ENCODE measurements at regions not wholly inside any gene's neighbourhood (a gene's known extent, or its start where the extent isn't known, plus 50 kb on each side); places are given as distances from the start of the nearest gene placed in this dataset.
A peak's percentile ranks its signal among the peaks of the same experiment; 100 is the strongest.

DNA sequence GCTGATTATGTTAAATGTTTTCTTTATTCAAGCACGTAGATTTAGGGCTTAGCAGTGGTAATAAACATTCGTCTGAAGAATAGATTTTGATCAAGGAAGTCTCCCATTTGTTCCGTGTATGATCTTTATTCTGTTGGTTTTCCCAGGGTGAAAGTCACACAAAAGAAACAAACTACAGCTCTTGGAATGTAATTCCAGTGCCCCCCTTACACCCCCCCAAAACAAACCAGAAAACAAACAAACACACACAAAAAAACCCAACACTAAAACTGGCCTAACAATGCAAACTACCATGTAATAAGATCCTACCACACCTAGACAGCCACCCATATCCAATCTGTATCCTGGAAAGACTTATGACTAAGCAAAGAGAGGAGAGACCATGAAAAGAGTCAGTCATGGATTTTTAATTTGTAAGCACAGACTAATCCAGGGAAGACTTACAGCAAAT lies 196.2 kb upstream of the ELL2 start:
- DNase-seq = no peak

DNA sequence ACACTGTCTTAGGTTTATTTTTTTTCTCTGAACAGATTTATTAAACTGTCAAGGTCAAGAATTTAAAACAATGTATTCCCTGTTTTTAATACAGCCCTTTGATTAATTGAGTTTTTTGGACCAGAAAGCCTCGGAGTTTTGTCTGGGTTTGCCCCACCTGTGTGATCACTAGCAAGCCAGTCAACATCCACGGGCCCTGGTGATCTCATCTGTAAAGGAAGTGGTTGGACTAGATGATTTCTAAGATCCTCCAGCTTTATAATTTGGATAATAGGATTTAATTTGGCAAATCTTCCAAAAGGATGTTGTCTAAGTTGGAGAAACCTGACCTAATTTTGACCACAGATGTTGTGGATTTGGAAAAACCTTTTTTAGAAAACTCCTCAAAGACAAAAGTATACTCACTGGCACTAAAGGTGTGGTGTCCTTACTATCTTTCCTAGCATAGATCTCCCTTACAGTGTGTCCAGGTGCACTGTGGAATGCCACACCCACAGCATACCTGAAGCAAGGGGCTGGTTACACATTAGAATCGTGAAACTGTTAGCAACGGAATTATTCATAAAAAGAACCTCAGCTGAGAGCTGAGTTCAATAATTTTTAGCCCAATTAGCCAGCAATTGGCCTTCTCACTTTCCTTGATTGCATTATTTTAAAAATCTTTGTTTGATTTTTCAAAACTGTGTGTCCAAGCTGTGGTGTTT lies 195.6 kb upstream of the ELL2 start:
- no peak for DNase-seq

DNA sequence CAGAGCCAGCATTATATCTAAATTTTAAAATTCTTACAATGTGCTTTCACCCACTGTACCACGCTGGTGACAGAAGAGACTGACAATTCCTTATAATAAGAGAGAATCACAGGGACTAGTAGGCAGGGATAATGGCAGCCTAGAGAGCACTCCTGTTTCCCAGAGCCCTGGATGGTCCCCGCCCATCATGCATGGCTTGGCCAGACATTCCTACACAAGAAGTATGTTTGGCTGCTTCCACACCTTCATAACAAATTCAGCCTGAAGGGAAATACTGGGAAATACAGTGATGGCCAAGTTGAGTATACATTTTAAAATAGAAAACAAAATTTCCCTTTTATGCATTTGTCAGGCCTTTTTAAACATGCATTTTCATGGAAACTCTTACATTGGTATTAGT lies 193.5 kb upstream of the ELL2 start:
- DNase-seq = no peak

DNA sequence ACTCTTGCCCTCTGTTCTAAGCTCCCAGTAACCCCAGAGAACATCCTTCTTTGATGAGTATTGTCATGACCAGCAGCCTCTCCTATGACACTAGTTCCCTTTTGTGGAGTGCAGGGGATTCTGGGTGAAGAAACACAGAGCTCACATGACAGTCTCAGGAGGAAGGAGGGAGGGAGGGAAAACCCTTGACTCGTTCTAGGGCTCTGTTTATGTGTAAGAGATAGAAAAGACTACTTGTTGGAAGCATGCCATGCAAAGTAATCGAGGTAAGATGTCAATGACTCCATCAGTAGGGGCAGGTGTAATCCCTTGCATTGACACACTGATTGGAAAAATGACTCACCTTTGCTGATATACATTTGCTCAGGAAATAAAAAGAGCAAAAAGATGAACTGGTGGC lies 190.2 kb upstream of the ELL2 start:
- peak in 1 of 5 experiments; percentile 1 for DNase-seq

DNA sequence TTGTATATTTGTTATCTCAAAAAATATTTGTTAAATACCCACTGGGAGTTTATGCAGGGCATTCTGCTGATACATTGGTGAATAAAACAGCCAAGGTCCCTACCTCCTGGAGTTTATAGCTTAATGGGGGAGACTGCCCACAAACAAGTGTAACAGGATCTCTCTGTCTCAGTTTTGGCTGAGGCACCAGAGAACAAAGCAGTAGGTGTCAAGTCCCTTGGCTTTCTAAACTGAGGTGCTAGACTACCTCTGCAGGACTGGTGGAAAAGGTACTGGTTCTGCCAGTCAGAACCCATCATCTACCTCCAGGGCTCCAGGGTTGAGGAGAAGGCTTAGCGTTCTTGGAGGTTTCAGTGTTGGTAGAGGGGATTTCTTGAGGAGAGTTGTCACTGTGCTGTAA lies 188.4 kb upstream of the ELL2 start:
- no peak for DNase-seq

DNA sequence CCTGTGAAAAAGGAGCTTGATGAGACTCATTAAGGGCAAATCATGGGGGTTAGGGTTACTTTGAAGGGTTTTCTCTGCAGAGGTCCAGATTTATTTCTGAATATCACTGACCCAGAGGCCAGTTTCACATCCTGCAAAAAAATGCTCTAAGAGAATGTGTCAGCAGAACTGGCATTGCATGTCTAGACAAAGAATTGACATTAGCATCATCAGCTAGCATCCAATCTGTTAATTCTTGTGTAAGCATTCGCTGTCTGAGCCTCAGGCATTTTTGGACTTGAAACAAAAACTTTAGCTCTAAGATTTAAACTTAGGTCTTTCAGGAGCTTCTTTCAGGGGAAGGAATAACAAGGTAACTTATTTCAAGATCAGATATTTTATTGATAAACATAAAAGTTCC lies 187.9 kb upstream of the ELL2 start:
- DNase-seq = no peak

DNA sequence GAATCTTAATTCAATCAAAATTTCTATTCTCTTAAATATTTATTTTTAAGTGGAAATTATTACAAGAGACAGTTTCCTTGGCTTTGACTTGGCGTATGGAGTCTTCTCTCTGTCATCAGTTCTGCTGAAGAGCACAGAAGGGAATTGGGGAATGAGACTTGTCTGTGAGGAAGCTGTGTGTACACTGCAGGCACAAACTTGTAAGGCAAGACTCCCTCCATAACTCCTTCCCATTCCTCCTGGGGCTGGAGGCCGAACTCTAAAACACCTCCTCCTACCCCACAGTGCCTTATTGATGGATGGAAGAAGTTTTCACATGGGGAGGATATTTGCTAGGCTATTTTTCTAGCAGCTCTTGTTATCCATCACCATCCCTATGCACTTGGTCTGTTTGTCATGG lies 187.4 kb upstream of the ELL2 start:
- DNase-seq = no peak

DNA sequence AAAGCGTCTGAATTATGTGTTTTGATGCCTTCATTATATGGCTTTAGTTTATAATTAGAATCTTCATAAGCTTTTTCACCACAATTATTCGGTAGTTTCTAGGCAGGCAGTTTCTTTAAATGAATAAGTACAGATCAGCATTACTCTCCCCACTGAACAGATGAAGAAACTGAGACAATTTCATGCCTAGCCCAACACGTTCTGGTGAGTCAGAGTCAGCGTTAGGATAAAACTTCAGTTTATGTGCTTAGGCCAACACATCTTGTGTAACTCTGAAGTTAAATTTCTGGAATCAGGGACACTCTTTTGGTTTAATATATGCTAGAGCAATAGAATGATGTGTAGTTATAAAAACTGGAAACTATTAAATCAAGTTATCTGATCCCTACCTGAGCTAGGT lies 186.7 kb upstream of the ELL2 start:
- no peak for DNase-seq

DNA sequence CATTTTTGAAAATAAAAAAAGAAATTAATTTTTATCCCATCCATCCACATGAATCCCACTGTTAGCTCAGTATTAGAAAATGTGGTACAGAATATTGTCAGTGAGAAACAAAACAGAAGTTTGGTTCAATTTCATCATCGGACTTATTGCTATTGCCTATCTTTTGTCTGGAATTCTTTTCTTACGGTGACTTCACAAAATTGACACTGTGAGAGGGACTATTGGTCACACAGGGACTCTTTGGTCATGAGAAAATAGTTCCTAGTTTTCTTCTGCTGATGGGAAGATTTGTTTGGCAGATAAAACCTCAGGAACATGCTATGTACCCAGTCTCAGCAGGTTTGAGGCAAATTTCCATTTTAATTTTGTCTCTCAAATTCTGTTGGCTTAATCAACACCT lies 186.2 kb upstream of the ELL2 start:
- no peak for DNase-seq

DNA sequence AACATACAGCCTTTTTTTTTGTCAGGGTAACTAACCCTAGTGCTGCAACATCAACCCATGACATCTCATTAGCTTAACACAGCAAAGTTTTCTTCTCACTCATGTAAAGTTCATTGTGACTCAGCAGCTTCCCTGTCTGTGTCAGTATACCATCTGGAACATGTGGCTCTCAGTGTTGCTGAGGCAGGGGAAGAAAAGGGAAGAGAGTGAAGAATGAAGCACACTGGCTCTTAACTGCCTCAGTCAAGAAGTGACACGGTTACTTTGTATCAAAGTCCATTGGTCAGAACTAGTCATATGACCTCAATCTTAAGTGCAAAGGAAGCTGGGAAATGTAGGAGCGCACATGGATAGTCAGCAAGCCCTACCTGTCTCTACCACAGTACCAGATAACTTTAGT lies 185.0 kb upstream of the ELL2 start:
- DNase-seq = peak in 1 of 5 experiments; percentile 52

DNA sequence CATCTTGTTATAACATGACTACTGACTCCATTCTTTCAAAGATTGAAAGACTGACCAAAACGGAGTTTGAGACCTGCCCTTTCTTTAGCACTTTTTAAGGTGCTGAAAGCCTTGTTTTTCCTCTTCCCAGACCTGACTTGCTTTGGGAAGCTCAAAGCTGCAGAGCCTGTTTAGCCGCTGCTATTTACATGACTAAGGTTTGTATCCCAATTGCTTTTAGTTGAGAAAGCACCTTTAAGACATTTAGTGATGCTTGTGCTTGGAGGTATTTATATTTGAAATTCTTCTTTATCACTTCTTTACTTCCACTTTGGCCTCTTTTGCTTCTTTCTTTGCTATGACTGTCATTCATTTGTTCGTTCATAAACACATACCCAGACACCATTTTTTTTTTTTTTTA lies 182.6 kb upstream of the ELL2 start:
- DNase-seq = no peak

DNA sequence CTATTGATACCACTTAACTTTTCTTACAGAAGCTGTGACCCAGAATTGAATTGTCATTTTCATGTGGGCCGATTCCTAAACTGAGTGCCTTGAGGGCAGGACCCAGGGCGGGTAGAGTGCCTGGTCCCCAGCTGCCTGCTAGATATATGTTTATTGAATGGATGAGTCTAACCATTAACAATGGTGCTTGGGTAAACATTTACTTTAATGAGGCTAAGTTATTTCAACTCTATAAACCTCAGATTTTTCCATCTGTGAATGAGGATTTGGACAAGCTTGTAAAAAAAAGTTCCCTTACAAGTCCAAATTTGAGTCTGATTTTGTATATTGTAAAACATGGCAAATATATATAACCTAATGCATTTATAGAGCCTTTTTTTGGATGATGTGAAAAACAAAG lies 181.8 kb upstream of the ELL2 start:
- no peak for DNase-seq

DNA sequence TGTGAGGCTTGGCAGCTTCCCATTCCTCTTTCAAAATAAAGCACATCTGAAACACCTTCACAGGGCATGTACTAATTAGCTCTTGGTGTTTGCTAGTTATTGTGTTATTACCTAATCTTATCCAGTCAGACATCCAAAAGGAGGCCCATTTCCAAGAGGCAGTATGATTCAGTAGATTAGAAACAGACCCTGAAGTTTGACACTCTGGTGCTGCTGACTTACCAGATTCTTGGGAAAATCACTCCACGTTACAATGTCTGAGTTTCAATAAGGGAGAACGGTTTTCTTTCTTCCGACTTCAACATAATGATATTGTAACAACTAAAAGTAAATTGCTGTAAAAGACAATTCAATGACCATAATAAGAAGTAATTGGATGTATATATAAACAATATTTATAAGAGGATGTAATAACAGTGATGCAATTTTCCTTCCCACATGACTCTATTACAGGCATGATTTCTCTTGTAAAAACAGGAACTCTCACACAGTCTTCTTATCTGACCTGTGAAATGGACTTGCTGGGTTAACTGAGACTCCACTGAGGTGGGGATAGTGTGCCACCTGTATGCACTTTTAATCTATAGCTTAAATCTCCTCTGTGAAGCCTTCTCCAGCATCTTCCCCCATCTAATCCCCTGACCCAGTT lies 181.3 kb upstream of the ELL2 start:
- no peak for DNase-seq

DNA sequence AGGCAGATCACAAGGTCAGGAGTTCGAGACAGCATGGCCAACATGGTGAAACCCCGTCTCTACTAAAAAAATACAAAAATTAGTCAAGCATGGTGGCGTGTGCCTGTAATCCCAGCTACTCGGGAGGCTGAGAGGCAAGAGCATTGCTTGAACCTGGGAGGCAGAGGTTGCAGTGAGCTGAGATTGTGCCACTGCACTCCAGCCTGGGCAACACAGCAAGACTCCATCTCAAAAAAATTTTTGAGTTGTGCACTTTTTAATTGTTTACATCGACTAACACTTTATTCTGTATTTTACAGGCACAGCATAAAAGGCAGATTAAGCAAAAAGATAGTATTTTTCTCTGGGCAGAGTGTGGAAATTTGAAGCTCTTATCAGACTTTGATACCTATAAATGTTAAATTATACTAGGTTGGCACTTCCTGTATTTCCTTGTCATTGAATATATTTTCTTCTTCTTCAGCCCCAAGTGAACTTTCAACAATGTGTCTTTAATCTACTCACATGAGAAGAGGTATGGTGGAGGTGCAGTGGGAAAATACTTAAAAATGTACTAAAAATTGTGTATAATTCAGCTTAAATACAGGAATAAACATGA lies 180.6 kb upstream of the ELL2 start:
- DNase-seq = no peak

DNA sequence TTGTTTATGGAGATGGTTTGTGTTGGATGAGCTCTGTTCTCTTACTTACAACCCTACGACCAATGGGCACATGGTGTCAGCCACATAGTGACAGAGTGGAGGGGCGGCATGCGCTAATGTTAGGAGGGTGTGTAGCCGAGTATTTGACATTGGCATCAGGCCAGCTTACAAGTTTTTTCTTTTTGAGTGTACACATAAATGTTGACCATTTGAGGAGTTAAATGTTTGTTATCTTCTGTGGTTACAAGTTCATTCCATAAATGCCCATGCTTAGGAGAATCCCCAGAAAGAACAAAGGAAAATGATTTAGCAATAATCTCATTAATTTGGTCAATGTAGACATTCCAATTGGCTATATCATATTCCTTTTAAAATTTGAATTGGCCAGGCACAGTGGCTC lies 180.1 kb upstream of the ELL2 start:
- no peak for DNase-seq

DNA sequence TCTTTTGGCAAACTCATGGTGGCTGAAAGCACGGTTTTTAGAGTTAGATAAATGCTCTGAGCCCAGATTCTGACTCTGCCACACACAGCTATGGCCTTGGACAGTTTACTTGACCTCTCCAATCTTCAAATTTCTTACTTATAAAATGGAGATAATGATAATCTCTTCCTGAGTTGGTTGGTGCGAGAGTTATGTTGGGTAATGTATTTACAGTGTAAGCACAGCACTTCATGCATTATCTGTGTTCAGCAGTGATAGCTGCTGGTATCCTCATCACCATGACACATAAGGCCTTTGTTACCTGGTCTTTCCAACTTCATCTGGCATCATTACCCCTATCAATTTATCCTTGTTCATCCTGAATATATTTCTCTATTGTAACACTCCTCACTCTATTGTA lies 178.8 kb upstream of the ELL2 start:
- no peak for DNase-seq

DNA sequence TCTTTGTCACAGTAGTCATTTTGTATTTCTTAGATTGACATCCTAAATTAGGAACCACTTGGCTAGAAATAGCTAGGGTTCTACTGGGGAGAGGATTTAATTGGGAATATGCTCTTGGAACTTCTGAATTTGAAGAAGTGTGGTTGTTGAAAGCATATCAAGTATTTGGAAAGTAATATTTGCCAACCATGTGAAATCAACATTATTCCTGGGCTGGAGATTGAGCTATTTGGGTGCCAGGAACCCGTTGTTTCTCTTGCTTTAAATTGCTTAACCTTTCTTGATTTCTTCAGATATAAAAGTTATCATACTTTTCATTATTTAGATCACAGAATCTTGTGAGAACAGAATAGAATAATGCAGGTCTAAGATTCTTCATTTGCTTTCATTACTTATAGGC lies 178.4 kb upstream of the ELL2 start:
- no peak for DNase-seq

DNA sequence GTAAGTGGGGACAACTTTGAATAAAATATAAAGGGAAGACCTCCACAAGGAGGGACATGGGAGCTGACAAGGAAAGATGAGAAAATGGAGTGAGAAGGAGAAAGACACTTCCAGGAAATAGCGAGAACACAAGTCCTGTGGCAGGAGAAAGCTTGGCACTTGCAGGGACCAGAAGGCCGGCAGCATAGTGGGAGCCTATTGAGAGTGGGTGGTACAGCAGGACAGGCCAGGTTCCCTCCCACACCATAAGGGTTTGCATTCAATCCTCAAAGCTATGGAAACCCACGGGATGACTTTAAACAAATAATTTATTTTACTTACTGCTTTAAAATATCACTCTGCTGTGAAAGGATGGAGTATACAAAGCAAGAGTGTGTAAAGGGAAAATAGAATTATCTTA lies 173.2 kb upstream of the ELL2 start:
- no peak for DNase-seq

DNA sequence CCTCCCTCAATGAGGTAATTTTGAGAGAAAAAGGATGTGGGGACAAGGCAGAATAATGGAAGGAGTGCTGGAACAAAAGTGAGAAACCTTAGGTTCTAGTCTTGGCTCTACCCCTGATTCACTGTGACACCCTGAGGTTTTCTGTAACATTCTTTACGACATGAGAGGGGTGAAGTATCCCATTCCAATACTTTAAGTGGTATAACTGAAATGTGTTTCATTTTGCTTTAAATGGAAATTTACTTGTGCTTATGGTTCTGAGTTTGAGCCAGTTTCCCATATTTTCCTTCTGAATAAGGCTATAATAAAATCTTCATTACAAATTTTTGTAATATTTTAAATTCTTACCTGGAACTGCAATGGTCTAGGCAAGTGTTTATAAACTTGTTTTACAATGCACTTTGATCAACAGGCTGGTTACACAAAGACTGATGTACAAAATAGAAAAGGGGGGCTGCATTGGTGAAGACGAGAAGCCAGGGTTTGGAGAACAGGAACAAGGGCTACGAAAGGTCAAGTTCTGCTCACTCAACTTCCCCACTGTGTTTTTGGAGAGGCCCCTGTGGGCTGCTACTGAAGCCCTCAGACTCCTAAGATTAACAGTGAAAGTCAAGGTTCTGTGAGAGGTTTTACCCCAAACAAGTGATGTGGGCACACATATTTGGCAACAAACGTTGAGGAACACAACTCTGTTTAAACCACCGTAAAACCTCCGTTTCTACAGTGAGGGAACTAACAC lies 171.9 kb upstream of the ELL2 start:
- DNase-seq = no peak

DNA sequence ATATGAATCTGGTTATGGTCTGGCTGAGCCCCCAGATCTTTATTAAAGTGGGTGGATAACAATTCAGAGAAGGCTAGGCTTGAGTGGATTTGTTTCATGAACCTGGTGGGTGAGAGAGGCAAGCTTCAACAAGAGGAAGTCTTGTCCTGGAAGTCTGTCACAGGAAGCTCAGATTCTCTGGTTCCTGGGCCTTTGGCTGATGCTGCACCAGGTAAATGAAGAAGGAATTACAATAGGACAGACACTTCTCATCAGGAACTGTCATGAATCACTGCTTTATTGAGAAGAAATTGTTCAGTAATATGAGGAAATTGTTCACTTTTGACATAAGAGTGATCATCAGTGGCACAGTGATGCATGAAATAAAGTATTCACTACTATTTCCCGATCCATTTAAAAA lies 167.6 kb upstream of the ELL2 start:
- no peak for DNase-seq

DNA sequence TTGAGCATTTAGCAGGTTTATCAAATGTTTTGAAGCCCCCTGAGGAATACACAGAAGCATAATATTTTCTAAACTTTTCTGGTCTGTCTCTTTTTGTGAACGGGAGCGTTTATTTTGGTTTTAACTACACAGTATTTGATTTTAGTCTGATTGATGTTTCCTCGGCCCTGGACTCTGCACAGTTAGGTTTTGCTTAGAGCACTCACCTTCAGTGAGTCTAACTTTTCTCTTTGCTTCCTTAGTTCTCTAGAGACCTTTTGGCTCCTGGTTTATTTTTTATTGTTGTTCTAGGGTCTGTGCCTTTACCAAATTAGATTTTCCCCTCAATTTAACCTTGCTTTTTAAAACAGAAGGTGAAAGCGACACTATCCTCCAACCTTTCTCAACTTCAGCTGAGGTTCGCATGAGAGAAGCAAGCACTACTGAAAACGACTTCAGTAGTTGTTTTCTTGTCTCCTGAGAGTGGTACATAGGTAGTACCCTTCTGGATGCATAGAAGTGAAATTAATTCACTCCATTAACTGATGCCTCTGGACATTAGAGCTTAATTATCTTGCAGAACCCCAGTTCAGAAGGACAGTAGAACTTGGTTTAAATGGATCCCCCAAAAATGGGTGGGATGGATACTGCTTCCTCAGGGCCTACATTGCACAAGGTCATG lies 166.7 kb upstream of the ELL2 start:
- no peak for DNase-seq

DNA sequence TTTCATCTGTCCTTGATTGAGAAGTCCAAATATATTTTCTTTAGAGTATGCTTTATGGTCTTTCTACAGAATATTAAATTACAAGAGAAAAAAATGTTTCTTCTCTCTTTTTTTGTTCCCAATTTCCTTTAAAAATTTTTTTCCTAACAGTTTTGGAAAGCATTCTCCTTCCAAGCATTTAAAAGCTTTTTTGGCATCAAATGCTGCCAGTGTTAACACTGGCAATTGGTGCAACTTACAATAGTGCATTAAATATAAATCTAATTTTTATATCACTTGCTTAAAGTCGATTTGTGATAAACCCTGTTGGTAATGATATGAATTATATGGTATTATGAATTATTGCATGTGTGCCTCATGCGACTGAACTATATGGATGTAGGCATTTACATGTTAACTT lies 165.9 kb upstream of the ELL2 start:
- DNase-seq = no peak

DNA sequence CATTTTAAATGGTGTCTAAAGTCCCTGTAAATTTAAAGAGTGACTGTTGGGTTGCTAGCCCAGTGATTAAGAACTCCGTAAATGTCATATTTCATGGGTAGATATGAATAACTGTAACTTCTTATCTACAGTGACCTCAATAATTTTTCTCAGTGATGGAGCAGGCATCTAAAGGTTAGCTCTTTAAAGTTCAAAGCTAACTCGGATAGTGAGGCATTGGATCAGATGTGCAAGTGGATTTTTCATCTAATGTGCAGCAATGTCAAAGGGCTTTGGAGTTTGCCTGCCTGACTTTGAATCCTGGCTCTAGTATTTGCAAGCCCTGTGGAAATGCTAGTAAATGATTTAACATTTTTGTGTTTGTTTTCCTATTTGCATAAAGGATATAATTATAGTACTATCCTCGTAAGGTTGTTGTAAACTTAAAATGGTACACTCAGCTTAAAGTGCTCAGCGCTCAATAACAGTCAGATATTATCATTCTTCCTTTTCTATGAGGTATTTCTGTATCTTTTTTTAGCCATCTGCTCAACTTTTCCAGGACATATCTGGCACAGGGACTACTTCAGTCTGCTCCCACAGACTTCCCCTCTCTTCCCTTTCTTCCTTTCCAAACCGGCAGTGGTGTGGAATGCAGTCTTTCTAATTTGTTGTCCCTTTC lies 163.7 kb upstream of the ELL2 start:
- no peak for DNase-seq
